IMR-90 (cell line): ENCODE measurements at regions not wholly inside any gene's neighbourhood (a gene's known extent, or its start where the extent isn't known, plus 50 kb on each side); places are given as distances from the start of the nearest gene placed in this dataset.

Experiments used
- ATAC-seq: fragments of 200-7000 bp; cut with Tn5 transposase; 2 replicates; pipeline ENCODE4 v1.9.1; 2020; ENCODE audit warnings: low read depth, mild to moderate bottlenecking, moderate library complexity
- BruUV-seq: library from RNA; stranded (reverse); fragments of 400-500 nt; replicated peaks from 2 replicates; lab custom pipeline; 2021; lab: Mats Ljungman, UMichigan
- CTCF ChIA-PET: fragments of 300-600 bp; formaldehyde crosslinking; extraction: SDS; loops from one replicate; lab custom pipeline; 2021; ENCODE audit warnings: antibody characterized with exemption; lab: Yijun Ruan, JAX
- POLR2A ChIA-PET: fragments of 300-600 bp; sonication (Branson Sonifier 250); formaldehyde crosslinking; loops from one replicate; lab custom pipeline; 2022; ENCODE audit warnings: antibody characterized with exemption; ENCODE audit not compliant: unreplicated experiment; lab: Charles Lee
- DNase-seq: peaks from one replicate; pipeline ENCODE4 v3.0.0; 2013
- H2AFZ ChIP-seq: replicated peaks from 2 replicates; pipeline ENCODE3; 2013; ENCODE audit warnings: low read length, mild to moderate bottlenecking; ENCODE audit not compliant: poor library complexity
- H2AK5ac ChIP-seq: 2 replicates; pipeline ENCODE4 v1.6.1; 2013; ENCODE audit warnings: low read depth, low read length, inconsistent platforms
- H2AK9ac ChIP-seq: replicated peaks from 2 replicates; pipeline ENCODE3; 2013; ENCODE audit warnings: mild to moderate bottlenecking, low read depth, low read length, moderate library complexity; ENCODE audit not compliant: poor library complexity
- H2BK120ac ChIP-seq: 2 replicates; pipeline ENCODE4 v1.6.1; 2013; ENCODE audit warnings: low read depth, low read length, inconsistent platforms
- H2BK15ac ChIP-seq: 3 replicates; pipeline ENCODE4 v1.6.1; 2013; ENCODE audit warnings: low read depth, low read length, inconsistent platforms
- H2BK20ac ChIP-seq: 2 replicates; pipeline ENCODE4 v1.6.1; 2013; ENCODE audit warnings: low read depth, mild to moderate bottlenecking, inconsistent platforms, low read length, moderate library complexity
- H2BK5ac ChIP-seq: 2 replicates; pipeline ENCODE4 v1.6.1; 2013; ENCODE audit warnings: mild to moderate bottlenecking, low read depth, low read length, inconsistent platforms; ENCODE audit not compliant: poor library complexity, severe bottlenecking
- H3K14ac ChIP-seq: replicated peaks from 2 replicates; pipeline ENCODE4 v1.6.1; 2013; ENCODE audit warnings: low read depth, low read length, inconsistent platforms
- H3K18ac ChIP-seq: 2 replicates; pipeline ENCODE4 v1.6.1; 2013; ENCODE audit warnings: low read depth, low read length, control low read depth
- H3K23ac ChIP-seq: 2 replicates; pipeline ENCODE4 v1.6.1; 2013; ENCODE audit warnings: low read depth, low read length, inconsistent platforms
- H3K27ac ChIP-seq: 2 replicates; pipeline ENCODE4 v1.5.1; 2013; ENCODE audit warnings: mild to moderate bottlenecking, control low read depth, low read length; ENCODE audit not compliant: insufficient read depth
- H3K27me3 ChIP-seq: 2 replicates; pipeline ENCODE4 v1.6.1; 2013; ENCODE audit warnings: low read length; ENCODE audit not compliant: control insufficient read depth, insufficient read depth
- H3K36me3 ChIP-seq: 2 replicates; pipeline ENCODE4 v1.6.1; 2013; ENCODE audit warnings: low read length, mixed read lengths; ENCODE audit not compliant: control insufficient read depth, insufficient read depth
- H3K4ac ChIP-seq: 2 replicates; pipeline ENCODE4 v1.6.1; 2013; ENCODE audit warnings: low read depth, low read length, inconsistent platforms
- H3K4me1 ChIP-seq: 2 replicates; pipeline ENCODE4 v1.6.1; 2013; ENCODE audit warnings: low read length, mixed read lengths; ENCODE audit not compliant: control insufficient read depth, insufficient read depth
- H3K4me2 ChIP-seq: 2 replicates; pipeline ENCODE4 v1.6.1; 2013; ENCODE audit warnings: low read depth, mild to moderate bottlenecking, control low read depth, low read length, moderate library complexity
- H3K4me3 ChIP-seq: 2 replicates; pipeline ENCODE4 v1.5.1; 2013; ENCODE audit warnings: low read depth, mild to moderate bottlenecking, control low read depth, low read length, moderate library complexity; ENCODE audit not compliant: insufficient read depth
- H3K56ac ChIP-seq: 2 replicates; pipeline ENCODE4 v1.6.1; 2013; ENCODE audit warnings: low read length, inconsistent platforms; ENCODE audit not compliant: insufficient read depth; ENCODE audit errors: extremely low read depth
- H3K79me1 ChIP-seq, 2 experiments: 2 replicates each; pipeline ENCODE4 v1.6.1; 2013; ENCODE audit warnings: low read length in 2 of 2, inconsistent platforms in 1 of 2, low read depth in 1 of 2
- H3K9ac ChIP-seq: 2 replicates; pipeline ENCODE4 v1.6.1; 2013; ENCODE audit warnings: low read depth, low read length, control low read depth
- H3K9me1 ChIP-seq: 2 replicates; pipeline ENCODE4 v1.6.1; 2013; ENCODE audit warnings: low read length, inconsistent platforms; ENCODE audit not compliant: insufficient read depth
- H3K9me3 ChIP-seq: 2 replicates; pipeline ENCODE4 v1.6.1; 2013; ENCODE audit warnings: low read length; ENCODE audit not compliant: control insufficient read depth, insufficient read depth
- H4K20me1 ChIP-seq: 2 replicates; pipeline ENCODE4 v1.6.1; 2013; ENCODE audit warnings: low read length, inconsistent platforms; ENCODE audit not compliant: insufficient read depth
- H4K5ac ChIP-seq: 2 replicates; pipeline ENCODE4 v1.6.1; 2013; ENCODE audit warnings: mild to moderate bottlenecking, low read depth, low read length, control low read depth
- H4K8ac ChIP-seq, 2 experiments: 2 replicates each; pipeline ENCODE4 v1.6.1; 2013; ENCODE audit warnings: low read depth in 2 of 2, low read length in 2 of 2, control low read depth in 1 of 2, inconsistent platforms in 1 of 2
- H4K91ac ChIP-seq: 2 replicates; pipeline ENCODE4 v1.6.1; 2013; ENCODE audit warnings: low read depth, low read length, inconsistent platforms; ENCODE audit not compliant: insufficient read depth
- BHLHE40 ChIP-seq: fragments of 150-350 bp; IDR thresholded peaks from 2 replicates; pipeline ENCODE4 v1.6.1; 2016; ENCODE audit warnings: mild to moderate bottlenecking, low read depth, low read length
- CEBPB ChIP-seq: IDR thresholded peaks from 2 replicates; pipeline ENCODE4 v1.6.1; 2012; ENCODE audit warnings: low read depth, low read length, improper control_type of control experiment
- CTCF ChIP-seq: conservative IDR thresholded peaks from 2 replicates; pipeline ENCODE4 v1.5.1; 2012; ENCODE audit warnings: mild to moderate bottlenecking, low read depth, low read length, improper control_type of control experiment
- FOS ChIP-seq: fragments of 150-350 bp; IDR thresholded peaks from 2 replicates; pipeline ENCODE4 v1.6.1; 2016; ENCODE audit warnings: low read depth, low read length
- MXI1 ChIP-seq: IDR thresholded peaks from 2 replicates; pipeline ENCODE4 v1.6.1; 2012; ENCODE audit warnings: low read depth, mild to moderate bottlenecking, low read length, moderate library complexity, borderline replicate concordance
- NFE2L2 ChIP-seq: fragments of 150-350 bp; IDR thresholded peaks from 2 replicates; pipeline ENCODE4 v1.6.1; 2016; ENCODE audit warnings: low read depth, mild to moderate bottlenecking, low read length
- POLR2A ChIP-seq: IDR thresholded peaks from 2 replicates; pipeline ENCODE4 v1.6.1; 2012; ENCODE audit warnings: mild to moderate bottlenecking, low read depth, low read length
- SMC3 ChIP-seq: fragments of 150-350 bp; IDR thresholded peaks from 2 replicates; pipeline ENCODE4 v1.6.1; 2016; ENCODE audit warnings: low read depth, mild to moderate bottlenecking, antibody characterized with exemption, low read length, moderate library complexity
- USF2 ChIP-seq: fragments of 150-350 bp; IDR thresholded peaks from 2 replicates; pipeline ENCODE4 v1.6.1; 2017; ENCODE audit warnings: mild to moderate bottlenecking, antibody characterized with exemption, low read length, low read depth
- WGBS, 2 experiments: methylation state at CpG; one replicate each; pipeline versions ENCODE4 v1.1.5 to v1.1.7; 2013; ENCODE audit warnings: missing lambda C conversion rate in 2 of 2; ENCODE audit not compliant: insufficient read length in 1 of 2; ENCODE audit errors: extremely low coverage in 2 of 2; 5-methylcytosine and 5-hydroxymethylcytosine counted together
- dilution Hi-C: fragments of 300-500 bp; cut with HindIII; formaldehyde crosslinking; loops from one replicate; pipeline ENCODE4 v1.14.3; 2018; ENCODE audit warnings: low sequenced_read_pairs; ENCODE audit not compliant: unreplicated experiment
- in situ Hi-C: fragments of 300-500 bp; cut with MboI; formaldehyde crosslinking; loops from 3 replicates; pipeline ENCODE4 v1.14.3; 2019; ENCODE audit warnings: low sequenced_read_pairs, inconsistent platforms, mixed read lengths
- intact Hi-C: fragments of 100-400 bp; cut with micrococcal nuclease; formaldehyde crosslinking; loops from 2 replicates; pipeline ENCODE4 v1.10.0; 2022

- Histone ChIP-seq H2BK120ac (no peak overlapping the region), H3K27ac (no peak overlapping the region), H3K36me3 (no peaks in the 10 kb centered on the region), H4K91ac (no peak overlapping the region), H3K4me2 (no peak overlapping the region), H4K5ac (no peak overlapping the region), H3K14ac (no peak overlapping the region), H2BK20ac (no peak overlapping the region), H3K4ac (no peak overlapping the region), H3K9me3 (no peaks in the 10 kb centered on the region), H3K18ac (no peak overlapping the region), H3K4me1 (no peaks in the 10 kb centered on the region), H3K9ac (no peak overlapping the region), H4K20me1 (no peaks in the 10 kb centered on the region), H3K27me3 (no peaks in the 10 kb centered on the region), H3K4me3 (no peak overlapping the region), H4K8ac (no peak overlapping the region), H2AK5ac (no peak overlapping the region), H2AK9ac (no peak overlapping the region), H3K9me1 (no peaks in the 10 kb centered on the region), H3K56ac (no peak overlapping the region), H2BK5ac (no peak overlapping the region), H3K23ac (no peak overlapping the region), H2BK15ac (no peak overlapping the region), H2AFZ (no peak overlapping the region), H3K79me1 (no peaks in the 10 kb centered on the region)
- dilution Hi-C loops: no loop called here
- ChIA-PET CTCF (interaction anchor here (1.1 kb wide), 1 partner anchor 9 kb away, joined by 4 read pairs; no protein-coding TSS in a partner anchor), POLR2A (no interaction called here)
- ATAC-seq (no peak), DNase-seq (no peak)
- no CpG with 5 or more reads among the region's 2 CpGs for WGBS, 2 experiments
- intact Hi-C loops: no loop called here
- no TSS peak for BruUV-seq
- no peak for TF ChIP-seq CEBPB
- TF ChIP-seq MXI1: no peak
- no peak for TF ChIP-seq BHLHE40
- TF ChIP-seq SMC3: no peak
- no peak for TF ChIP-seq NFE2L2
- no peak for TF ChIP-seq FOS
- TF ChIP-seq POLR2A: no peak
- TF ChIP-seq USF2: no peak
- TF ChIP-seq CTCF: no peak
- in situ Hi-C loops: no loop called here
These were observed 1132.2 kb downstream of the FAT4 start for GRCh38 chr4:126446917-126447316.
